ENCODE measurements at regions not wholly inside any gene's neighbourhood (a gene's known extent, or its start where the extent isn't known, plus 50 kb on each side); places are given as distances from the start of the nearest gene placed in this dataset.
"Not testable (repeated sequence)": the region's sequence is repeated elsewhere in the genome, so short reads cannot be mapped to it uniquely, and the experiment has no call there.

- Histone ChIP-seq H3K27me3 (ENCODE audit: control insufficient read depth, insufficient read depth, low read length) (no peaks in the 10 kb centered on the region), H3K36me3 (ENCODE audit: control insufficient read depth, insufficient read depth, low read length) (no peaks in the 10 kb centered on the region), H3K9ac (ENCODE audit: insufficient read depth, low read length) (no peak overlapping the region), H3K27ac (ENCODE audit: insufficient read depth, low read length) (no peak overlapping the region), H3K4me1 (ENCODE audit: control insufficient read depth, extremely low read depth, insufficient read depth, low read length) (no peaks in the 10 kb centered on the region), H3K4me2 (ENCODE audit: extremely low read depth, insufficient read depth, low read length) (no peak overlapping the region), H3K79me2 (ENCODE audit: control insufficient read depth, insufficient read depth, low read length) (no peaks in the 10 kb centered on the region), H4K20me1 (ENCODE audit: control insufficient read depth, extremely low read depth, insufficient read depth, low read length) (no peaks in the 10 kb centered on the region), H3K9me3 (ENCODE audit: control insufficient read depth, insufficient read depth, low read depth, low read length) (no peaks in the 10 kb centered on the region), H3K4me3 (replicated peaks in 1 of 4; ENCODE audit: control extremely low read depth in 1 of 4, insufficient read depth in 1 of 4, low read depth in 3 of 4, low read length in 4 of 4) (no peak overlapping the region), H2AFZ (ENCODE audit: low read length) (no peak overlapping the region)
- TF ChIP-seq EZH2 (IDR thresholded peaks at IDR 0.05; ENCODE audit: low read length, missing control alignments), result no peak
- DNase-seq (ENCODE audit: low read depth in 2 of 2), result peak in 1 of 2 donors; percentile 60
Observed at GRCh38 chr5:136749016-136749415, 383.7 kb upstream of the TRPC7 start.

GRCh38 chr5:136743052-136743451 lies 377.7 kb upstream of the TRPC7 start:
- DNase-seq (ENCODE audit: low read depth in 2 of 2), result no peak
- H2AFZ ChIP-seq (ENCODE audit: low read length), result no peak overlapping the region
- TF ChIP-seq EZH2 (IDR thresholded peaks at IDR 0.05; ENCODE audit: low read length, missing control alignments) (no peak), CTCF (conservative IDR thresholded peaks at IDR 0.05 in 1 of 2, IDR thresholded peaks at IDR 0.05 in 1 of 2; ENCODE audit: low read depth in 1 of 2, low read length in 2 of 2) (no peak)
- H3K9ac ChIP-seq (ENCODE audit: insufficient read depth, low read length), result no peak overlapping the region
- H3K27ac ChIP-seq (ENCODE audit: insufficient read depth, low read length), result no peak overlapping the region
- no peaks in the 10 kb centered on the region for H3K79me2 ChIP-seq (ENCODE audit: control insufficient read depth, insufficient read depth, low read length)
- no peaks in the 10 kb centered on the region for H3K4me1 ChIP-seq (ENCODE audit: control insufficient read depth, extremely low read depth, insufficient read depth, low read length)
- no peaks in the 10 kb centered on the region for H3K27me3 ChIP-seq (ENCODE audit: control insufficient read depth, insufficient read depth, low read length)
- H3K9me3 ChIP-seq (ENCODE audit: control insufficient read depth, insufficient read depth, low read depth, low read length), result no peaks in the 10 kb centered on the region
- H3K4me2 ChIP-seq (ENCODE audit: extremely low read depth, insufficient read depth, low read length), result no peak overlapping the region
- no peaks in the 10 kb centered on the region for H3K36me3 ChIP-seq (ENCODE audit: control insufficient read depth, insufficient read depth, low read length)
- H4K20me1 ChIP-seq (ENCODE audit: control insufficient read depth, extremely low read depth, insufficient read depth, low read length), result no peaks in the 10 kb centered on the region
- H3K4me3 ChIP-seq (replicated peaks in 1 of 4; ENCODE audit: control extremely low read depth in 1 of 4, insufficient read depth in 1 of 4, low read depth in 3 of 4, low read length in 4 of 4), result no peak overlapping the region

GRCh38 chr5:136740228-136740627 lies 374.9 kb upstream of the TRPC7 start:
- Histone ChIP-seq H3K27ac (ENCODE audit: insufficient read depth, low read length) (no peak overlapping the region), H3K4me2 (ENCODE audit: extremely low read depth, insufficient read depth, low read length) (no peak overlapping the region), H3K36me3 (ENCODE audit: control insufficient read depth, insufficient read depth, low read length) (no peaks in the 10 kb centered on the region), H3K79me2 (ENCODE audit: control insufficient read depth, insufficient read depth, low read length) (no peaks in the 10 kb centered on the region), H2AFZ (ENCODE audit: low read length) (no peak overlapping the region), H4K20me1 (ENCODE audit: control insufficient read depth, extremely low read depth, insufficient read depth, low read length) (no peaks in the 10 kb centered on the region), H3K9me3 (ENCODE audit: control insufficient read depth, insufficient read depth, low read depth, low read length) (no peaks in the 10 kb centered on the region), H3K4me3 (replicated peaks in 1 of 4; ENCODE audit: control extremely low read depth in 1 of 4, insufficient read depth in 1 of 4, low read depth in 3 of 4, low read length in 4 of 4) (no peak overlapping the region), H3K4me1 (ENCODE audit: control insufficient read depth, extremely low read depth, insufficient read depth, low read length) (no peaks in the 10 kb centered on the region), H3K9ac (ENCODE audit: insufficient read depth, low read length) (no peak overlapping the region), H3K27me3 (ENCODE audit: control insufficient read depth, insufficient read depth, low read length) (no peaks in the 10 kb centered on the region)
- DNase-seq (ENCODE audit: low read depth in 2 of 2), result no peak
- TF ChIP-seq EZH2 (IDR thresholded peaks at IDR 0.05; ENCODE audit: low read length, missing control alignments), result no peak
- TF ChIP-seq CTCF (conservative IDR thresholded peaks at IDR 0.05 in 1 of 2, IDR thresholded peaks at IDR 0.05 in 1 of 2; ENCODE audit: low read depth in 1 of 2, low read length in 2 of 2), result no peak

GRCh38 chr5:136739271-136739670 lies 373.9 kb upstream of the TRPC7 start:
- H3K4me2 ChIP-seq (ENCODE audit: extremely low read depth, insufficient read depth, low read length); H3K4me3 ChIP-seq (replicated peaks in 1 of 4; ENCODE audit: control extremely low read depth in 1 of 4, insufficient read depth in 1 of 4, low read depth in 3 of 4, low read length in 4 of 4); H3K79me2 ChIP-seq (ENCODE audit: control insufficient read depth, insufficient read depth, low read length); DNase-seq (ENCODE audit: low read depth in 2 of 2); H3K4me1 ChIP-seq (ENCODE audit: control insufficient read depth, extremely low read depth, insufficient read depth, low read length); H3K9ac ChIP-seq (ENCODE audit: insufficient read depth, low read length); H2AFZ ChIP-seq (ENCODE audit: low read length); H3K27ac ChIP-seq (ENCODE audit: insufficient read depth, low read length); H3K9me3 ChIP-seq (ENCODE audit: control insufficient read depth, insufficient read depth, low read depth, low read length); H4K20me1 ChIP-seq (ENCODE audit: control insufficient read depth, extremely low read depth, insufficient read depth, low read length); H3K27me3 ChIP-seq (ENCODE audit: control insufficient read depth, insufficient read depth, low read length); H3K36me3 ChIP-seq (ENCODE audit: control insufficient read depth, insufficient read depth, low read length): not testable (repeated sequence)
